GM12878 (cell line): ENCODE measurements at regions not wholly inside any gene's neighbourhood (a gene's known extent, or its start where the extent isn't known, plus 50 kb on each side); places are given as distances from the start of the nearest gene placed in this dataset.

ENCODE experiments used
- ATAC-seq: fragments of 200-7000 bp; cut with Tn5 transposase; 3 replicates; pipeline ENCODE4 v1.9.1; 2020; ENCODE audit warnings: mild to moderate bottlenecking, moderate library complexity
- BruUV-seq: library from RNA; stranded (reverse); fragments of 400-500 nt; replicated peaks from 2 replicates; lab custom pipeline; 2021; lab: Mats Ljungman, UMichigan
- CTCF ChIA-PET: fragments of 300-600 bp; sonication (Branson Sonifier 250); formaldehyde crosslinking; extraction: SDS; loops from one replicate; lab custom pipeline; 2021; ENCODE audit warnings: inconsistent platforms; lab: Yijun Ruan, JAX
- POLR2A ChIA-PET: fragments of 350-600 bp; formaldehyde crosslinking; extraction: SDS; loops from one replicate; lab custom pipeline; 2021; ENCODE audit warnings: inconsistent platforms; lab: Charles Lee
- RAD21 ChIA-PET: fragments of 300-600 bp; sonication (Branson Sonifier 250); formaldehyde crosslinking; loops from one replicate; lab custom pipeline; 2023; ENCODE audit warnings: antibody characterized with exemption; ENCODE audit not compliant: unreplicated experiment; lab: Charles Lee
- SMC1A ChIA-PET: fragments of 300-600 bp; sonication (Branson Sonifier 250); formaldehyde crosslinking; loops from one replicate; lab custom pipeline; 2023; ENCODE audit not compliant: unreplicated experiment, uncharacterized antibody; lab: Charles Lee
- DNase-seq: peaks from one replicate; pipeline ENCODE4 v3.0.0-alpha.2; 2011; ENCODE audit warnings: low read depth, low spot score
- FAIRE-seq: peaks from 3 replicates; lab custom pipeline; 2011; peaks lifted over from hg19 to GRCh38; lab: Jason Lieb, UNC
- H2AFZ ChIP-seq: 2 replicates; pipeline ENCODE4 v1.6.0; 2011; ENCODE audit warnings: low read depth, low read length, control low read depth; ENCODE audit not compliant: control insufficient read depth
- H3K27ac ChIP-seq: 2 replicates; pipeline ENCODE4 v1.5.1; 2011; ENCODE audit warnings: control low read depth; ENCODE audit not compliant: control insufficient read depth, insufficient read depth
- H3K27me3 ChIP-seq, 2 experiments: replicated peaks in 1 of 2; 2 replicates each; pipeline versions ENCODE4 v1.6.0 to v1.6.1; 2011; ENCODE audit warnings: low read length in 1 of 2; ENCODE audit not compliant: control insufficient read depth in 2 of 2, insufficient read depth in 2 of 2
- H3K36me3 ChIP-seq, 2 experiments: 2 replicates each; pipeline ENCODE4 v1.5.1; 2011; ENCODE audit warnings: low read length in 1 of 2; ENCODE audit not compliant: control insufficient read depth in 2 of 2, insufficient read depth in 2 of 2
- H3K4me1 ChIP-seq: 2 replicates; pipeline ENCODE4 v1.6.1; 2011; ENCODE audit warnings: mild to moderate bottlenecking, low read length, moderate library complexity, mixed read lengths; ENCODE audit not compliant: control insufficient read depth, insufficient read depth
- H3K4me2 ChIP-seq: 2 replicates; pipeline ENCODE4 v1.6.0; 2011; ENCODE audit warnings: control low read depth; ENCODE audit not compliant: control insufficient read depth, insufficient read depth
- H3K4me3 ChIP-seq: fragments of 200-600 bp; sonication (generic); 2 replicates; pipeline ENCODE4 v1.5.1; 2016
- H3K79me2 ChIP-seq: 2 replicates; pipeline ENCODE4 v1.6.0; 2011; ENCODE audit warnings: low read length; ENCODE audit not compliant: control insufficient read depth, insufficient read depth
- H3K9ac ChIP-seq: 2 replicates; pipeline ENCODE4 v1.8.0; 2011; ENCODE audit warnings: low read length, control low read depth, mixed read lengths; ENCODE audit not compliant: control insufficient read depth, insufficient read depth
- H3K9me3 ChIP-seq: replicated peaks from 3 replicates; pipeline ENCODE4 v1.5.1; 2011; ENCODE audit warnings: mild to moderate bottlenecking, low read length; ENCODE audit not compliant: control insufficient read depth, insufficient read depth
- H4K20me1 ChIP-seq: 2 replicates; pipeline ENCODE4 v1.6.0; 2011; ENCODE audit not compliant: control insufficient read depth, insufficient read depth
- EED ChIP-seq: sonication (generic); IDR thresholded peaks from 2 replicates; pipeline ENCODE4 v1.6.1; 2016; ENCODE audit warnings: antibody characterized with exemption, low read depth
- EP300 ChIP-seq, 2 experiments: fragments of 150-350 bp in 1 of 2; IDR thresholded peaks; 2 replicates each; pipeline ENCODE4 v1.6.1; 2011 to 2012; ENCODE audit warnings: low read depth in 2 of 2, low read length in 2 of 2, borderline replicate concordance in 1 of 2, improper control_type of control experiment in 1 of 2, inconsistent platforms in 1 of 2; ENCODE audit not compliant: control insufficient read depth in 1 of 2
- EZH2 ChIP-seq: IDR thresholded peaks from 2 replicates; pipeline ENCODE4 v1.6.1; 2012; ENCODE audit warnings: low read depth, mild to moderate bottlenecking, control low read depth, inconsistent platforms, low read length, borderline replicate concordance; ENCODE audit not compliant: control insufficient read depth
- FOXK2 ChIP-seq: fragments of 450-650 bp; IDR thresholded peaks from 2 replicates; pipeline ENCODE4 v1.6.1; 2017; ENCODE audit warnings: mild to moderate bottlenecking, moderate library complexity
- NR2F1 ChIP-seq: fragments of 450-650 bp; conservative IDR thresholded peaks from 2 replicates; pipeline ENCODE4 v1.6.1; 2017; ENCODE audit warnings: mild to moderate bottlenecking
- RBBP5 ChIP-seq: fragments of 200-600 bp; sonication (generic); conservative IDR thresholded peaks from 2 replicates; pipeline ENCODE4 v1.6.1; 2016
- SIX5 ChIP-seq: IDR thresholded peaks from 2 replicates; pipeline ENCODE4 v1.6.1; 2011; ENCODE audit warnings: mild to moderate bottlenecking, low read depth, low read length, moderate library complexity; ENCODE audit not compliant: severe bottlenecking
- SMAD1 ChIP-seq: fragments of 450-650 bp; IDR thresholded peaks from 2 replicates; pipeline ENCODE4 v1.6.1; 2018; ENCODE audit warnings: mild to moderate bottlenecking, low read depth; ENCODE audit not compliant: partially characterized antibody
- STAT1 ChIP-seq: fragments of 450-650 bp; conservative IDR thresholded peaks from 2 replicates; pipeline ENCODE4 v1.6.1; 2014; ENCODE audit warnings: antibody characterized with exemption, mild to moderate bottlenecking
- SUZ12 ChIP-seq: fragments of 200-600 bp; sonication (generic); IDR thresholded peaks from one replicate; pipeline ENCODE4 v1.6.1; 2018; ENCODE audit warnings: antibody characterized with exemption, mild to moderate bottlenecking; ENCODE audit not compliant: unreplicated experiment
- ZSCAN29 ChIP-seq: fragments of 450-650 bp; IDR thresholded peaks from 2 replicates; pipeline ENCODE4 v1.6.1; 2017; ENCODE audit warnings: mild to moderate bottlenecking, moderate library complexity
- WGBS: methylation state at CpG from one replicate; pipeline ENCODE4 v1.1.6; 2016; ENCODE audit warnings: low lambda C conversion rate; ENCODE audit not compliant: insufficient replicate concordance, insufficient coverage; ENCODE audit errors: missing lambda C conversion rate; 5-methylcytosine and 5-hydroxymethylcytosine counted together
- in situ Hi-C: fragments of 300-500 bp; cut with MboI; formaldehyde crosslinking; loops from 9 replicates; pipeline ENCODE4 v1.14.3; 2018; ENCODE audit warnings: mixed read lengths
- intact Hi-C: fragments of 100-400 bp; cut with micrococcal nuclease; formaldehyde crosslinking; loops from one replicate; pipeline ENCODE4 v1.14.2; 2022; ENCODE audit not compliant: unreplicated experiment
- TF ChIP-seq, protein P1 (sequence below): fragments of 450-650 bp; IDR thresholded peaks from 2 replicates; pipeline ENCODE4 v1.6.1; 2017; ENCODE audit warnings: low read depth, mild to moderate bottlenecking, moderate library complexity
- TF ChIP-seq, protein P2 (sequence below): fragments of 150-350 bp; IDR thresholded peaks from 2 replicates; pipeline ENCODE4 v1.6.1; 2016; ENCODE audit warnings: low read depth, low read length

GRCh38 chr2:147438882-147439281 lies 405.9 kb upstream of the ACVR2A start (continued):
- TF ChIP-seq EP300 (IDR thresholded peaks at IDR 0.05; ENCODE audit: borderline replicate concordance in 1 of 2, control insufficient read depth in 1 of 2, low read depth in 2 of 2, low read length in 2 of 2) (no peak), EZH2 (no peak)

DNA sequence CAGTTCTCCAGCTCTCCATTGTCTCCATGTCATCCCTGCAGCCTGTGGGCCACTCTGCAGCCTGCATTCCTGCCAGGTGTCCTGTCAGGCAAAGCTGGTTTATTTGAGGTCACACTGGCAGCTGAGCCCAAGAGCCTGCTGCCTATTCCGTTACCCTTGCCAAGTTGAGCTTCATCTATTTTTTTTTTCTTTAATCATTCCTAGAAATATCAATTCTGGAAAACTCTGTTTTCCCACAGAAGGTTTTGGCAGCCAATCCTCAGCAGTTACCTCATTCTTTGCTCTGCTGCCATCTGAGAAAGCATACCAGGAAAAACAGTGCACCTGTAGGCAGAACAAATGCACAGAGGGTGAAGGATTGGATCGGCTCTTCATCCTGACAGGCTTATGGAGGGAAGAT lies 411.0 kb upstream of the ACVR2A start:
- H3K4me3 ChIP-seq = no peak overlapping the region
- intact Hi-C loops (no loop called here), in situ Hi-C loops (no loop called here)
- ChIA-PET POLR2A (no interaction called here), CTCF (no interaction called here), SMC1A (no interaction called here)
- no peak overlapping the region for H3K27ac ChIP-seq
- no TSS peak for BruUV-seq
- ATAC-seq (no peak), DNase-seq (no peak)
- no peaks in the 10 kb centered on the region for H3K9me3 ChIP-seq
- H2AFZ ChIP-seq = no peak overlapping the region
- no peak overlapping the region for H3K9ac ChIP-seq
- no peaks in the 10 kb centered on the region for H3K27me3 ChIP-seq
- H3K36me3 ChIP-seq = no peaks in the 10 kb centered on the region
- no peaks in the 10 kb centered on the region for H4K20me1 ChIP-seq
- WGBS = 52% methylated on average over 2 of the region's 2 CpGs
- TF ChIP-seq RBBP5 (no peak), SIX5 (no peak), FOXK2 (no peak), STAT1 (no peak)
- TF ChIP-seq, all 136 proteins: peak for 0
- H3K4me2 ChIP-seq = no peak overlapping the region
- FAIRE-seq = no peak
- H3K4me1 ChIP-seq = no peaks in the 10 kb centered on the region
- H3K79me2 ChIP-seq = no peaks in the 10 kb centered on the region
- RAD21 ChIA-PET = no interaction called here

GRCh38 chr2:147430408-147430807 lies 414.4 kb upstream of the ACVR2A start:
- no peaks in the 10 kb centered on the region for H4K20me1 ChIP-seq
- CTCF ChIA-PET = no interaction called here
- BruUV-seq = no TSS peak
- TF ChIP-seq EED (no peak), NR2F1 (no peak), SUZ12 (no peak), ZSCAN29 (no peak), SMAD1 (no peak), EZH2 (no peak)
- TF ChIP-seq, protein P1, sequence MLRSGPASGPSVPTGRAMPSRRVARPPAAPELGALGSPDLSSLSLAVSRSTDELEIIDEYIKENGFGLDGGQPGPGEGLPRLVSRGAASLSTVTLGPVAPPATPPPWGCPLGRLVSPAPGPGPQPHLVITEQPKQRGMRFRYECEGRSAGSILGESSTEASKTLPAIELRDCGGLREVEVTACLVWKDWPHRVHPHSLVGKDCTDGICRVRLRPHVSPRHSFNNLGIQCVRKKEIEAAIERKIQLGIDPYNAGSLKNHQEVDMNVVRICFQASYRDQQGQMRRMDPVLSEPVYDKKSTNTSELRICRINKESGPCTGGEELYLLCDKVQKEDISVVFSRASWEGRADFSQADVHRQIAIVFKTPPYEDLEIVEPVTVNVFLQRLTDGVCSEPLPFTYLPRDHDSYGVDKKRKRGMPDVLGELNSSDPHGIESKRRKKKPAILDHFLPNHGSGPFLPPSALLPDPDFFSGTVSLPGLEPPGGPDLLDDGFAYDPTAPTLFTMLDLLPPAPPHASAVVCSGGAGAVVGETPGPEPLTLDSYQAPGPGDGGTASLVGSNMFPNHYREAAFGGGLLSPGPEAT = no peak
- TF ChIP-seq, protein P2, sequence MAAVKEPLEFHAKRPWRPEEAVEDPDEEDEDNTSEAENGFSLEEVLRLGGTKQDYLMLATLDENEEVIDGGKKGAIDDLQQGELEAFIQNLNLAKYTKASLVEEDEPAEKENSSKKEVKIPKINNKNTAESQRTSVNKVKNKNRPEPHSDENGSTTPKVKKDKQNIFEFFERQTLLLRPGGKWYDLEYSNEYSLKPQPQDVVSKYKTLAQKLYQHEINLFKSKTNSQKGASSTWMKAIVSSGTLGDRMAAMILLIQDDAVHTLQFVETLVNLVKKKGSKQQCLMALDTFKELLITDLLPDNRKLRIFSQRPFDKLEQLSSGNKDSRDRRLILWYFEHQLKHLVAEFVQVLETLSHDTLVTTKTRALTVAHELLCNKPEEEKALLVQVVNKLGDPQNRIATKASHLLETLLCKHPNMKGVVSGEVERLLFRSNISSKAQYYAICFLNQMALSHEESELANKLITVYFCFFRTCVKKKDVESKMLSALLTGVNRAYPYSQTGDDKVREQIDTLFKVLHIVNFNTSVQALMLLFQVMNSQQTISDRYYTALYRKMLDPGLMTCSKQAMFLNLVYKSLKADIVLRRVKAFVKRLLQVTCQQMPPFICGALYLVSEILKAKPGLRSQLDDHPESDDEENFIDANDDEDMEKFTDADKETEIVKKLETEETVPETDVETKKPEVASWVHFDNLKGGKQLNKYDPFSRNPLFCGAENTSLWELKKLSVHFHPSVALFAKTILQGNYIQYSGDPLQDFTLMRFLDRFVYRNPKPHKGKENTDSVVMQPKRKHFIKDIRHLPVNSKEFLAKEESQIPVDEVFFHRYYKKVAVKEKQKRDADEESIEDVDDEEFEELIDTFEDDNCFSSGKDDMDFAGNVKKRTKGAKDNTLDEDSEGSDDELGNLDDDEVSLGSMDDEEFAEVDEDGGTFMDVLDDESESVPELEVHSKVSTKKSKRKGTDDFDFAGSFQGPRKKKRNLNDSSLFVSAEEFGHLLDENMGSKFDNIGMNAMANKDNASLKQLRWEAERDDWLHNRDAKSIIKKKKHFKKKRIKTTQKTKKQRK = no peak

More at GRCh38 chr2:147430408-147430807, 414.4 kb upstream of the ACVR2A start:
- WGBS = 73% methylated on average over 3 of the region's 3 CpGs
- ATAC-seq = no peak
- H3K36me3 ChIP-seq = no peaks in the 10 kb centered on the region
- ChIA-PET SMC1A (no interaction called here), POLR2A (no interaction called here), RAD21 (no interaction called here)
- no peaks in the 10 kb centered on the region for H3K79me2 ChIP-seq
- no peaks in the 10 kb centered on the region for H3K4me1 ChIP-seq
- H2AFZ ChIP-seq = no peak overlapping the region
- no peaks in the 10 kb centered on the region for H3K9me3 ChIP-seq
- in situ Hi-C loops (no loop called here), intact Hi-C loops (no loop called here)
- no peak for DNase-seq
- H3K4me2 ChIP-seq = no peak overlapping the region
- H3K9ac ChIP-seq = no peak overlapping the region
- H3K4me3 ChIP-seq = no peak overlapping the region
- no peaks in the 10 kb centered on the region for H3K27me3 ChIP-seq
- FAIRE-seq = no peak
- no peak overlapping the region for H3K27ac ChIP-seq
